H9 (cell line): ENCODE measurements at regions not wholly inside any gene's neighbourhood (a gene's known extent, or its start where the extent isn't known, plus 50 kb on each side); places are given as distances from the start of the nearest gene placed in this dataset.

Source experiments
- DNase-seq: peaks from one replicate; pipeline ENCODE4 v3.0.0-alpha.2; 2017
- H2AFZ ChIP-seq: one replicate; pipeline ENCODE4 v1.6.1; 2013; ENCODE audit warnings: mild to moderate bottlenecking, low read length, control low read depth, moderate library complexity
- H2AK5ac ChIP-seq: 2 replicates; pipeline ENCODE4 v1.6.1; 2013; ENCODE audit warnings: low read length, control low read depth, mixed read lengths; ENCODE audit not compliant: insufficient read length
- H2BK120ac ChIP-seq: one replicate; pipeline ENCODE4 v1.6.1; 2013; ENCODE audit warnings: low read depth, mild to moderate bottlenecking, low read length, control low read depth, inconsistent platforms; ENCODE audit not compliant: poor library complexity, severe bottlenecking
- H2BK12ac ChIP-seq: 2 replicates; pipeline ENCODE4 v1.6.1; 2013; ENCODE audit warnings: low read length, control low read depth, mixed read lengths, low read depth; ENCODE audit not compliant: insufficient read length
- H2BK15ac ChIP-seq: 2 replicates; pipeline ENCODE4 v1.6.1; 2013; ENCODE audit warnings: low read depth, low read length, control low read depth
- H2BK20ac ChIP-seq: one replicate; pipeline ENCODE4 v1.6.1; 2013; ENCODE audit warnings: low read depth, mild to moderate bottlenecking, low read length, control low read depth, inconsistent platforms; ENCODE audit not compliant: poor library complexity, severe bottlenecking
- H2BK5ac ChIP-seq: 2 replicates; pipeline ENCODE4 v1.6.1; 2013; ENCODE audit warnings: low read length, control low read depth, mixed read lengths; ENCODE audit not compliant: insufficient read length
- H3K14ac ChIP-seq: 2 replicates; pipeline ENCODE4 v1.6.1; 2013; ENCODE audit warnings: low read length, control low read depth; ENCODE audit not compliant: insufficient read depth
- H3K18ac ChIP-seq: 2 replicates; pipeline ENCODE4 v1.6.1; 2013; ENCODE audit warnings: low read depth, mild to moderate bottlenecking, mixed read lengths, low read length, control low read depth; ENCODE audit not compliant: insufficient read length
- H3K23ac ChIP-seq: 2 replicates; pipeline ENCODE4 v1.6.1; 2013; ENCODE audit warnings: low read length, control low read depth, mixed read lengths, low read depth; ENCODE audit not compliant: insufficient read length
- H3K23me2 ChIP-seq: 2 replicates; pipeline ENCODE4 v1.6.1; 2013; ENCODE audit warnings: low read depth, mild to moderate bottlenecking, mixed read lengths, low read length, control low read depth; ENCODE audit not compliant: insufficient read length, poor library complexity, severe bottlenecking
- H3K27ac ChIP-seq: 2 replicates; pipeline ENCODE4 v1.5.1; 2013; ENCODE audit warnings: low read length, control low read depth, mixed read lengths, low read depth; ENCODE audit not compliant: insufficient read length
- H3K27me3 ChIP-seq: 2 replicates; pipeline ENCODE4 v1.6.1; 2013; ENCODE audit warnings: low read length, control low read depth, inconsistent platforms; ENCODE audit not compliant: insufficient read depth
- H3K4ac ChIP-seq: 2 replicates; pipeline ENCODE4 v1.6.1; 2013; ENCODE audit warnings: low read depth, mild to moderate bottlenecking, control low read depth, inconsistent platforms, low read length, moderate library complexity
- H3K4me1 ChIP-seq: 2 replicates; pipeline ENCODE4 v1.6.1; 2013; ENCODE audit warnings: low read length, control low read depth, inconsistent platforms; ENCODE audit not compliant: insufficient read depth
- H3K4me2 ChIP-seq: 2 replicates; pipeline ENCODE4 v1.6.1; 2013; ENCODE audit warnings: low read length, control low read depth, mixed read lengths; ENCODE audit not compliant: insufficient read length, insufficient read depth
- H3K56ac ChIP-seq: 2 replicates; pipeline ENCODE4 v1.6.1; 2013; ENCODE audit warnings: low read depth, mild to moderate bottlenecking, mixed read lengths, low read length, control low read depth; ENCODE audit not compliant: insufficient read length
- H3K79me1 ChIP-seq: 2 replicates; pipeline ENCODE4 v1.6.1; 2013; ENCODE audit warnings: low read depth, mild to moderate bottlenecking, moderate library complexity, low read length, control low read depth, inconsistent platforms; ENCODE audit not compliant: insufficient read depth, poor library complexity, severe bottlenecking
- H3K79me2 ChIP-seq: 2 replicates; pipeline ENCODE4 v1.6.1; 2013; ENCODE audit warnings: low read length, control low read depth, inconsistent platforms; ENCODE audit not compliant: insufficient read depth
- H3K9ac ChIP-seq: 2 replicates; pipeline ENCODE4 v1.6.1; 2013; ENCODE audit warnings: low read length, control low read depth, mixed read lengths; ENCODE audit not compliant: insufficient read length; ENCODE audit errors: extremely low read depth
- H3K9me3 ChIP-seq: one replicate; pipeline ENCODE4 v1.6.1; 2013; ENCODE audit warnings: low read depth, low read length, inconsistent platforms; ENCODE audit not compliant: control insufficient read depth
- H3T11ph ChIP-seq: one replicate; pipeline ENCODE4 v1.6.1; 2013; ENCODE audit warnings: mild to moderate bottlenecking, low read length, control low read depth, inconsistent platforms
- H4K20me1 ChIP-seq: one replicate; pipeline ENCODE4 v1.6.1; 2013; ENCODE audit not compliant: control insufficient read depth, insufficient read length, insufficient read depth
- H4K5ac ChIP-seq: 2 replicates; pipeline ENCODE4 v1.6.1; 2013; ENCODE audit warnings: low read depth, mild to moderate bottlenecking, mixed read lengths, low read length, control low read depth; ENCODE audit not compliant: insufficient read length
- H4K8ac ChIP-seq: replicated peaks from 2 replicates; pipeline ENCODE4 v1.6.1; 2013; ENCODE audit warnings: low read length, control low read depth, mixed read lengths, low read depth; ENCODE audit not compliant: insufficient read length
- H4K91ac ChIP-seq: 2 replicates; pipeline ENCODE4 v1.6.1; 2013; ENCODE audit warnings: low read depth, mild to moderate bottlenecking, moderate library complexity, mixed read lengths, low read length, control low read depth; ENCODE audit not compliant: insufficient read length
- H3K27ac Mint-ChIP-seq, 3 experiments: 2 replicates in 2 of 3; 3 replicates in 1 of 3; pipeline ENCODE4 v1.8.0; 2020 to 2021; ENCODE audit warnings: mixed read lengths in 3 of 3, mild to moderate bottlenecking in 1 of 3, moderate library complexity in 1 of 3
- H3K27me3 Mint-ChIP-seq: 2 replicates; pipeline ENCODE4 v1.8.0; 2021; ENCODE audit warnings: low read depth, mild to moderate bottlenecking, moderate library complexity, mixed read lengths
- H3K36me3 Mint-ChIP-seq, 3 experiments: 2 replicates in 2 of 3; 3 replicates in 1 of 3; pipeline ENCODE4 v1.8.0; 2020 to 2021; ENCODE audit warnings: low read depth in 3 of 3, mixed read lengths in 3 of 3; ENCODE audit not compliant: insufficient read depth in 1 of 3
- H3K4me1 Mint-ChIP-seq, 2 experiments: 2 replicates each; pipeline ENCODE4 v1.8.0; 2020; ENCODE audit warnings: mixed read lengths in 2 of 2
- H3K4me3 Mint-ChIP-seq, 2 experiments: 2 replicates in 1 of 2; 3 replicates in 1 of 2; pipeline ENCODE4 v1.8.0; 2020 to 2021; ENCODE audit warnings: mild to moderate bottlenecking in 2 of 2, mixed read lengths in 2 of 2, moderate library complexity in 1 of 2
- H3K9me3 Mint-ChIP-seq, 2 experiments: 2 replicates in 1 of 2; 3 replicates in 1 of 2; pipeline ENCODE4 v1.8.0; 2020; ENCODE audit warnings: mild to moderate bottlenecking in 2 of 2, mixed read lengths in 2 of 2, moderate library complexity in 1 of 2
- CTCF ChIP-seq: fragments of 200-600 bp; sonication (generic); conservative IDR thresholded peaks from 3 replicates; pipeline ENCODE4 v1.8.0; 2021; ENCODE audit warnings: antibody characterized with exemption, mild to moderate bottlenecking
- WGBS: extraction: QIAGEN DNeasy Blood & Tissue Kit; methylation state at CpG from one replicate; pipeline ENCODE4 v1.1.7; 2013; ENCODE audit warnings: missing lambda C conversion rate, low lambda C conversion rate, mixed read lengths; ENCODE audit not compliant: insufficient read length; ENCODE audit errors: extremely low coverage; 5-methylcytosine and 5-hydroxymethylcytosine counted together

GRCh38 chr7:94250124-94250523 lies 144.6 kb upstream of the COL1A2 start:
- Mint-ChIP-seq H3K4me3 (no peak overlapping the region), H3K9me3 (no peaks in the 10 kb centered on the region), H3K27ac (no peak overlapping the region), H3K36me3 (no peaks in the 10 kb centered on the region), H3K4me1 (no peaks in the 10 kb centered on the region), H3K27me3 (peaks cover 30% of the 10 kb centered on the region)
- Histone ChIP-seq H4K5ac (no peak overlapping the region), H3K9ac (no peak overlapping the region), H2BK15ac (no peak overlapping the region), H3K27ac (no peak overlapping the region), H3K14ac (no peak overlapping the region), H2BK120ac (no peak overlapping the region), H4K91ac (no peak overlapping the region), H3K4me1 (peaks cover 3% of the 10 kb centered on the region; the same call in 1 of the 2 replicates), H3K18ac (no peak overlapping the region), H3K27me3 (no peaks in the 10 kb centered on the region), H2BK5ac (no peak overlapping the region), H3K56ac (no peak overlapping the region), H3K9me3 (no peaks in the 10 kb centered on the region), H4K8ac (no peak overlapping the region), H4K20me1 (no peaks in the 10 kb centered on the region), H2BK20ac (no peak overlapping the region), H2BK12ac (no peak overlapping the region), H3K79me1 (no peaks in the 10 kb centered on the region), H3K79me2 (no peaks in the 10 kb centered on the region), H3K23ac (no peak overlapping the region), H3T11ph (no peak overlapping the region), H3K4ac (no peak overlapping the region), H3K4me2 (no peak overlapping the region), H3K23me2 (no peaks in the 10 kb centered on the region), H2AFZ (no peak overlapping the region), H2AK5ac (no peak overlapping the region)
- DNase-seq = no peak
- no CpG with 5 or more reads among the region's 2 CpGs for WGBS
- TF ChIP-seq CTCF = no peak
